Sigmoid colon (tissue), 4 donors: ENCODE measurements at regions not wholly inside any gene's neighbourhood (a gene's known extent, or its start where the extent isn't known, plus 50 kb on each side); places are given as distances from the start of the nearest gene placed in this dataset.

Experiments
- CTCF ChIP-seq, 4 experiments: fragments of 450-650 bp in 3 of 4; fragments of 200-600 bp in 1 of 4; IDR thresholded peaks; one replicate each; pipeline ENCODE4 v1.5.1; 2016 to 2019; ENCODE audit warnings: antibody characterized with exemption in 4 of 4, mild to moderate bottlenecking in 3 of 4, moderate library complexity in 2 of 4
- POLR2A ChIP-seq, 2 donors: fragments of 450-650 bp; IDR thresholded peaks; one replicate each; pipeline ENCODE4 v1.6.1; 2016; ENCODE audit warnings: antibody characterized with exemption in 2 of 2, mild to moderate bottlenecking in 2 of 2, moderate library complexity in 2 of 2
- POLR2AphosphoS5 ChIP-seq, 4 donors: sonication (generic); formaldehyde crosslinking; IDR thresholded peaks; one replicate each; pipeline ENCODE4 v1.6.1; 2017; ENCODE audit warnings: antibody characterized with exemption in 4 of 4

- TF ChIP-seq POLR2AphosphoS5 (IDR thresholded peaks at IDR 0.05), result no peak
- no peak for TF ChIP-seq CTCF (IDR thresholded peaks at IDR 0.05)
- TF ChIP-seq POLR2A (IDR thresholded peaks at IDR 0.05), result no peak
Measured at GRCh38 chrY:13026906-13027305, 122.2 kb downstream of the DDX3Y start.
